DND-41 (cell line): ENCODE measurements at regions not wholly inside any gene's neighbourhood (a gene's known extent, or its start where the extent isn't known, plus 50 kb on each side); places are given as distances from the start of the nearest gene placed in this dataset.
"Not testable (repeated sequence)": the region's sequence is repeated elsewhere in the genome, so short reads cannot be mapped to it uniquely, and the experiment has no call there.

Source experiments
- ATAC-seq: fragments of 200-7000 bp; cut with Tn5 transposase; 3 replicates; pipeline ENCODE4 v1.9.1; 2021; ENCODE audit warnings: low read depth; ENCODE audit not compliant: insufficient read depth
- DNase-seq: peaks from one replicate; pipeline ENCODE4 v3.0.0-alpha.2; 2020
- H2AFZ ChIP-seq: 2 replicates; pipeline ENCODE4 v1.6.0; 2012; ENCODE audit warnings: low read depth, low read length
- H3K27ac ChIP-seq: 2 replicates; pipeline ENCODE4 v1.5.1; 2012; ENCODE audit warnings: low read length, inconsistent platforms
- H3K27me3 ChIP-seq: fragments of 200-600 bp; sonication (generic); 2 replicates; pipeline ENCODE4 v1.6.0; 2012; ENCODE audit warnings: low read length, mild to moderate bottlenecking, inconsistent platforms; ENCODE audit not compliant: insufficient read depth, poor library complexity
- H3K36me3 ChIP-seq: 2 replicates; pipeline ENCODE4 v1.5.1; 2012; ENCODE audit warnings: low read length, inconsistent platforms; ENCODE audit not compliant: insufficient read depth
- H3K4me1 ChIP-seq: 2 replicates; pipeline ENCODE4 v1.5.1; 2012; ENCODE audit warnings: mild to moderate bottlenecking, low read length; ENCODE audit not compliant: insufficient read depth
- H3K4me2 ChIP-seq: 2 replicates; pipeline ENCODE4 v1.6.0; 2012; ENCODE audit warnings: mild to moderate bottlenecking, moderate library complexity, low read length, inconsistent platforms; ENCODE audit not compliant: insufficient read depth
- H3K4me3 ChIP-seq, 2 experiments: fragments of 200-600 bp in 1 of 2; shearing (Covaris generic) in 1 of 2; 2 replicates each; pipeline ENCODE4 v1.5.1; 2012 to 2016; ENCODE audit warnings: inconsistent platforms in 2 of 2, low read length in 2 of 2, mild to moderate bottlenecking in 2 of 2, low read depth in 1 of 2, moderate library complexity in 1 of 2
- H3K79me2 ChIP-seq: 2 replicates; pipeline ENCODE4 v1.6.0; 2012; ENCODE audit warnings: low read length, inconsistent platforms; ENCODE audit not compliant: insufficient read depth
- H3K9ac ChIP-seq: 2 replicates; pipeline ENCODE4 v1.6.0; 2012; ENCODE audit warnings: low read depth, mild to moderate bottlenecking, inconsistent platforms, low read length, moderate library complexity
- H3K9me3 ChIP-seq: 2 replicates; pipeline ENCODE4 v1.5.1; 2012; ENCODE audit warnings: low read length, moderate library complexity, mild to moderate bottlenecking, inconsistent platforms; ENCODE audit not compliant: insufficient read depth, severe bottlenecking
- H4K20me1 ChIP-seq: 2 replicates; pipeline ENCODE4 v1.6.0; 2012; ENCODE audit warnings: low read length; ENCODE audit not compliant: insufficient read depth
- EZH2 ChIP-seq: IDR thresholded peaks from 3 replicates; pipeline ENCODE4 v1.6.1; 2012; ENCODE audit warnings: borderline replicate concordance, low read depth, mild to moderate bottlenecking, moderate library complexity, low read length, inconsistent platforms; ENCODE audit not compliant: severe bottlenecking
- TF ChIP-seq, protein P1 (sequence below): IDR thresholded peaks from 2 replicates; pipeline ENCODE4 v1.5.1; 2012; ENCODE audit warnings: borderline replicate concordance, low read length, moderate library complexity, mild to moderate bottlenecking; ENCODE audit not compliant: poor library complexity, severe bottlenecking; ENCODE audit errors: extremely low read depth

GRCh38 chr5:164148292-164148691 lies 642.9 kb downstream of the MAT2B start:
- H3K4me2 ChIP-seq: no peak overlapping the region
- H2AFZ ChIP-seq: no peak overlapping the region
- no peaks in the 10 kb centered on the region for H4K20me1 ChIP-seq
- H3K4me1 ChIP-seq: no peaks in the 10 kb centered on the region
- DNase-seq: no peak
- H3K36me3 ChIP-seq: no peaks in the 10 kb centered on the region
- H3K4me3 ChIP-seq: no peak overlapping the region
- TF ChIP-seq, protein P1, sequence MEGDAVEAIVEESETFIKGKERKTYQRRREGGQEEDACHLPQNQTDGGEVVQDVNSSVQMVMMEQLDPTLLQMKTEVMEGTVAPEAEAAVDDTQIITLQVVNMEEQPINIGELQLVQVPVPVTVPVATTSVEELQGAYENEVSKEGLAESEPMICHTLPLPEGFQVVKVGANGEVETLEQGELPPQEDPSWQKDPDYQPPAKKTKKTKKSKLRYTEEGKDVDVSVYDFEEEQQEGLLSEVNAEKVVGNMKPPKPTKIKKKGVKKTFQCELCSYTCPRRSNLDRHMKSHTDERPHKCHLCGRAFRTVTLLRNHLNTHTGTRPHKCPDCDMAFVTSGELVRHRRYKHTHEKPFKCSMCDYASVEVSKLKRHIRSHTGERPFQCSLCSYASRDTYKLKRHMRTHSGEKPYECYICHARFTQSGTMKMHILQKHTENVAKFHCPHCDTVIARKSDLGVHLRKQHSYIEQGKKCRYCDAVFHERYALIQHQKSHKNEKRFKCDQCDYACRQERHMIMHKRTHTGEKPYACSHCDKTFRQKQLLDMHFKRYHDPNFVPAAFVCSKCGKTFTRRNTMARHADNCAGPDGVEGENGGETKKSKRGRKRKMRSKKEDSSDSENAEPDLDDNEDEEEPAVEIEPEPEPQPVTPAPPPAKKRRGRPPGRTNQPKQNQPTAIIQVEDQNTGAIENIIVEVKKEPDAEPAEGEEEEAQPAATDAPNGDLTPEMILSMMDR: no peak
- TF ChIP-seq EZH2: no peak
- no peak overlapping the region for H3K9ac ChIP-seq
- ATAC-seq: no peak
- no peak overlapping the region for H3K27ac ChIP-seq
- H3K27me3 ChIP-seq: no peaks in the 10 kb centered on the region
- H3K79me2 ChIP-seq: no peaks in the 10 kb centered on the region
- H3K9me3 ChIP-seq: no peaks in the 10 kb centered on the region

DNA sequence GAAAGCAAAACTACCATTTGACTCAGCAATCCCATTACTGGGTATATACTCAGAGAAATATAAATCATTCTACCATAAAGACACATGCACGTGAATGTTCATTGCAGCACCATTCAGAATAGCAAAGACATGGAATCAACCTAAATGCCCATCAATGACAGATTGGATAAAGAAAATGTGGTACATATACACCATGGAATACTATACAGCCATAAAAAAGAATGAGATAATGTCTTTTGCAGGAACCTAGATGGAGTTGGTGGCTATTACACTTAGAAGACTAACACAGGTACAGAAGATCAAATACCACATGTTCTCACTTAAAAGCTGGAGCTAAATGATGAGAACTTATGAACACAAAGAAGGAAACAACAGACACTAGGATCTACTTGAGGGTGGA lies 647.1 kb downstream of the MAT2B start:
- not testable (repeated sequence) for H3K4me1 ChIP-seq, H3K79me2 ChIP-seq, H3K36me3 ChIP-seq, H4K20me1 ChIP-seq, H3K27me3 ChIP-seq, H3K4me3 ChIP-seq, H3K4me2 ChIP-seq, DNase-seq, H3K9ac ChIP-seq, H3K27ac ChIP-seq, H2AFZ ChIP-seq, H3K9me3 ChIP-seq, ATAC-seq

DNA sequence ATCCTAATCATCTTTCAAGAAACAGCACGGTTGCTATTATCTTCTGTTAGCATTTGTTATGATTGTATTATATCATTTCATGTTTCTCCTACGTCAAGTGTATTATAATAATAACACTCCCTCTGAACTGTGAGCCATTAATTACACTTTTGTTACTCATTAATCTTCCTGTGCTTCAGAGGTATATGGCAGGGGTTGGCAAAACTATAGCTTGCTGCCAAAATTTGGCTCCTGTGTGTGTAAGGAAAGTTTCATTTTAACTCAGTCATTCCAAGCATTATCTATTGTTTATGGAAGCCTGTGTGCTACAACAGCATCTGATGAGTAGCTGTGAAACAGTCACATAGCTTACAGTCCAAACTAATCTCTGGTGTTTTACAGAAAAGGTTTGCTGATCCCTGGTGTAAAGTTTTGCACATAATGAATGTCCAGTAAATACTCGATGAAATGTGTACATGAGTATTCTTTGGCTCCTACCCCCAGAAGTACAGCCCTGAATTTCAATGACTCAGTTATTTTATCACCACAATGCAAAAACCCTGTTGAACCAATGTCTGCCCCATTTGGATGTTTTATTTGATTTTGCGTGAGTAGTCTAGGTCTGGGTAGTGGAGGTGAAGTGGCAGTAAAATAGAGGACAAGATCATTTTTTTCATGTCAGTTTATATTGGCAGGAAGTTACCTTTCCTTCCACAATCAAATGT lies 648.2 kb downstream of the MAT2B start:
- TF ChIP-seq, protein P1: no peak
- TF ChIP-seq EZH2: no peak
- no peaks in the 10 kb centered on the region for H3K36me3 ChIP-seq
- no peaks in the 10 kb centered on the region for H3K9me3 ChIP-seq
- no peak overlapping the region for H3K9ac ChIP-seq
- H3K4me1 ChIP-seq: no peaks in the 10 kb centered on the region
- H3K27me3 ChIP-seq: no peaks in the 10 kb centered on the region
- H3K79me2 ChIP-seq: no peaks in the 10 kb centered on the region
- no peak overlapping the region for H3K4me3 ChIP-seq
- H3K27ac ChIP-seq: no peak overlapping the region
- H3K4me2 ChIP-seq: no peak overlapping the region
- ATAC-seq (no peak), DNase-seq (no peak)
- no peaks in the 10 kb centered on the region for H4K20me1 ChIP-seq
- no peak overlapping the region for H2AFZ ChIP-seq

GRCh38 chr5:164170814-164171213 lies 665.4 kb downstream of the MAT2B start:
- Histone ChIP-seq H3K27ac (no peak overlapping the region), H3K4me3 (no peak overlapping the region), H3K36me3 (no peaks in the 10 kb centered on the region), H4K20me1 (no peaks in the 10 kb centered on the region), H3K9me3 (no peaks in the 10 kb centered on the region), H3K4me2 (no peak overlapping the region), H3K4me1 (no peaks in the 10 kb centered on the region), H3K79me2 (no peaks in the 10 kb centered on the region), H2AFZ (no peak overlapping the region), H3K9ac (no peak overlapping the region), H3K27me3 (no peaks in the 10 kb centered on the region)
- DNase-seq: no peak
- ATAC-seq: no peak
- TF ChIP-seq EZH2: no peak
- TF ChIP-seq, protein P1: no peak
